ENCODE measurements at regions not wholly inside any gene's neighbourhood (a gene's known extent, or its start where the extent isn't known, plus 50 kb on each side); places are given as distances from the start of the nearest gene placed in this dataset.
"Not testable (repeated sequence)": the region's sequence is repeated elsewhere in the genome, so short reads cannot be mapped to it uniquely, and the experiment has no call there.

- Histone ChIP-seq H3K27ac (ENCODE audit: low read depth, low read length, severe bottlenecking) (no peak overlapping the region), H3K36me3 (ENCODE audit: control insufficient read depth, insufficient read depth, low read length) (no peaks in the 10 kb centered on the region), H3K4me3 (ENCODE audit: extremely low read depth, insufficient read depth, low read length, poor library complexity, severe bottlenecking) (no peak overlapping the region), H3K9me3 (ENCODE audit: control insufficient read depth, low read length) (no peaks in the 10 kb centered on the region), H3K4me1 (ENCODE audit: control insufficient read depth, insufficient read depth, low read length, poor library complexity, severe bottlenecking) (no peaks in the 10 kb centered on the region)
- WGBS, 2 experiments (ENCODE audit: insufficient coverage in 2 of 2) = 91 to 93% methylated on average over 3 to 4 of the region's 5 CpGs
Measured at GRCh38 chr9:117936185-117937130, 232.3 kb downstream of the TLR4 start.

GRCh38 chr9:117938086-117938485 is 233.9 kb downstream of the TLR4 start:
- H3K27ac ChIP-seq (ENCODE audit: low read depth, low read length, severe bottlenecking) = no peak overlapping the region
- 73% methylated on average over 2 of the region's 2 CpGs; no CpG with 5 or more reads in 1 of the 2 experiments for WGBS, 2 experiments (ENCODE audit: insufficient coverage in 2 of 2)
- no peaks in the 10 kb centered on the region for H3K9me3 ChIP-seq (ENCODE audit: control insufficient read depth, low read length)
- H3K4me3 ChIP-seq (ENCODE audit: extremely low read depth, insufficient read depth, low read length, poor library complexity, severe bottlenecking) = no peak overlapping the region
- no peaks in the 10 kb centered on the region for H3K36me3 ChIP-seq (ENCODE audit: control insufficient read depth, insufficient read depth, low read length)
- H3K4me1 ChIP-seq (ENCODE audit: control insufficient read depth, insufficient read depth, low read length, poor library complexity, severe bottlenecking) = no peaks in the 10 kb centered on the region

GRCh38 chr9:117938896-117939295 is 234.7 kb downstream of the TLR4 start:
- WGBS, 2 experiments (ENCODE audit: insufficient coverage in 2 of 2) = 83 to 100% methylated on average over 1 to 3 of the region's 4 CpGs
- no peaks in the 10 kb centered on the region for H3K36me3 ChIP-seq (ENCODE audit: control insufficient read depth, insufficient read depth, low read length)
- H3K27ac ChIP-seq (ENCODE audit: low read depth, low read length, severe bottlenecking) = no peak overlapping the region
- H3K9me3 ChIP-seq (ENCODE audit: control insufficient read depth, low read length) = no peaks in the 10 kb centered on the region
- no peaks in the 10 kb centered on the region for H3K4me1 ChIP-seq (ENCODE audit: control insufficient read depth, insufficient read depth, low read length, poor library complexity, severe bottlenecking)
- H3K4me3 ChIP-seq (ENCODE audit: extremely low read depth, insufficient read depth, low read length, poor library complexity, severe bottlenecking) = no peak overlapping the region

GRCh38 chr9:117944750-117945149 is 240.5 kb downstream of the TLR4 start:
- WGBS, 2 experiments (ENCODE audit: insufficient coverage in 2 of 2) = 100% methylated on average over 1 of the region's 3 CpGs
- not testable (repeated sequence) for H3K4me1 ChIP-seq (ENCODE audit: control insufficient read depth, insufficient read depth, low read length, poor library complexity, severe bottlenecking); H3K27ac ChIP-seq (ENCODE audit: low read depth, low read length, severe bottlenecking); H3K4me3 ChIP-seq (ENCODE audit: extremely low read depth, insufficient read depth, low read length, poor library complexity, severe bottlenecking); H3K36me3 ChIP-seq (ENCODE audit: control insufficient read depth, insufficient read depth, low read length); H3K9me3 ChIP-seq (ENCODE audit: control insufficient read depth, low read length)

GRCh38 chr9:117945286-117945685 is 241.1 kb downstream of the TLR4 start:
- no peaks in the 10 kb centered on the region for H3K36me3 ChIP-seq (ENCODE audit: control insufficient read depth, insufficient read depth, low read length)
- 67 to 86% methylated on average over 1 to 2 of the region's 4 CpGs for WGBS, 2 experiments (ENCODE audit: insufficient coverage in 2 of 2)
- H3K4me1 ChIP-seq (ENCODE audit: control insufficient read depth, insufficient read depth, low read length, poor library complexity, severe bottlenecking) = no peaks in the 10 kb centered on the region
- H3K4me3 ChIP-seq (ENCODE audit: extremely low read depth, insufficient read depth, low read length, poor library complexity, severe bottlenecking) = no peak overlapping the region
- no peaks in the 10 kb centered on the region for H3K9me3 ChIP-seq (ENCODE audit: control insufficient read depth, low read length)
- no peak overlapping the region for H3K27ac ChIP-seq (ENCODE audit: low read depth, low read length, severe bottlenecking)

- WGBS, 2 experiments (ENCODE audit: insufficient coverage in 2 of 2) = 100% methylated on average over 1 of the region's 7 CpGs; no CpG with 5 or more reads in 1 of the 2 experiments
- Histone ChIP-seq H3K36me3 (ENCODE audit: control insufficient read depth, insufficient read depth, low read length) (no peaks in the 10 kb centered on the region), H3K4me3 (ENCODE audit: extremely low read depth, insufficient read depth, low read length, poor library complexity, severe bottlenecking) (no peak overlapping the region), H3K4me1 (ENCODE audit: control insufficient read depth, insufficient read depth, low read length, poor library complexity, severe bottlenecking) (no peaks in the 10 kb centered on the region), H3K9me3 (ENCODE audit: control insufficient read depth, low read length) (no peaks in the 10 kb centered on the region), H3K27ac (ENCODE audit: low read depth, low read length, severe bottlenecking) (no peak overlapping the region)
Measured at GRCh38 chr9:117951127-117951526, 246.9 kb downstream of the TLR4 start.

GRCh38 chr9:117952581-117952980 is 248.4 kb downstream of the TLR4 start:
- H3K4me3 ChIP-seq (ENCODE audit: extremely low read depth, insufficient read depth, low read length, poor library complexity, severe bottlenecking) = no peak overlapping the region
- H3K27ac ChIP-seq (ENCODE audit: low read depth, low read length, severe bottlenecking) = no peak overlapping the region
- H3K36me3 ChIP-seq (ENCODE audit: control insufficient read depth, insufficient read depth, low read length) = no peaks in the 10 kb centered on the region
- 100% methylated on average over 1 of the region's 2 CpGs; no CpG with 5 or more reads in 1 of the 2 experiments for WGBS, 2 experiments (ENCODE audit: insufficient coverage in 2 of 2)
- no peaks in the 10 kb centered on the region for H3K4me1 ChIP-seq (ENCODE audit: control insufficient read depth, insufficient read depth, low read length, poor library complexity, severe bottlenecking)
- H3K9me3 ChIP-seq (ENCODE audit: control insufficient read depth, low read length) = no peaks in the 10 kb centered on the region

- no peaks in the 10 kb centered on the region for H3K36me3 ChIP-seq (ENCODE audit: control insufficient read depth, insufficient read depth, low read length)
- WGBS, 2 experiments (ENCODE audit: insufficient coverage in 2 of 2) = 92 to 100% methylated on average over 1 to 2 of the region's 2 CpGs
- H3K9me3 ChIP-seq (ENCODE audit: control insufficient read depth, low read length) = no peaks in the 10 kb centered on the region
- no peaks in the 10 kb centered on the region for H3K4me1 ChIP-seq (ENCODE audit: control insufficient read depth, insufficient read depth, low read length, poor library complexity, severe bottlenecking)
- H3K4me3 ChIP-seq (ENCODE audit: extremely low read depth, insufficient read depth, low read length, poor library complexity, severe bottlenecking) = no peak overlapping the region
- H3K27ac ChIP-seq (ENCODE audit: low read depth, low read length, severe bottlenecking) = no peak overlapping the region
Measured at GRCh38 chr9:117957267-117957666, 253.1 kb downstream of the TLR4 start.

- H3K9me3 ChIP-seq (ENCODE audit: control insufficient read depth, low read length) = no peaks in the 10 kb centered on the region
- 93 to 100% methylated on average over 2 of the region's 2 CpGs for WGBS, 2 experiments (ENCODE audit: insufficient coverage in 2 of 2)
- H3K4me3 ChIP-seq (ENCODE audit: extremely low read depth, insufficient read depth, low read length, poor library complexity, severe bottlenecking) = no peak overlapping the region
- H3K36me3 ChIP-seq (ENCODE audit: control insufficient read depth, insufficient read depth, low read length) = no peaks in the 10 kb centered on the region
- no peaks in the 10 kb centered on the region for H3K4me1 ChIP-seq (ENCODE audit: control insufficient read depth, insufficient read depth, low read length, poor library complexity, severe bottlenecking)
- H3K27ac ChIP-seq (ENCODE audit: low read depth, low read length, severe bottlenecking) = no peak overlapping the region
Measured at GRCh38 chr9:117958726-117959125, 254.5 kb downstream of the TLR4 start.

GRCh38 chr9:117963493-117964090 is 259.4 kb downstream of the TLR4 start:
- H3K36me3 ChIP-seq (ENCODE audit: control insufficient read depth, insufficient read depth, low read length) = no peaks in the 10 kb centered on the region

More at GRCh38 chr9:117963493-117964090, 259.4 kb downstream of the TLR4 start:
- no peak overlapping the region for H3K4me3 ChIP-seq (ENCODE audit: extremely low read depth, insufficient read depth, low read length, poor library complexity, severe bottlenecking)
- no peak overlapping the region for H3K27ac ChIP-seq (ENCODE audit: low read depth, low read length, severe bottlenecking)
- no peaks in the 10 kb centered on the region for H3K9me3 ChIP-seq (ENCODE audit: control insufficient read depth, low read length)
- no peaks in the 10 kb centered on the region for H3K4me1 ChIP-seq (ENCODE audit: control insufficient read depth, insufficient read depth, low read length, poor library complexity, severe bottlenecking)
- WGBS, 2 experiments (ENCODE audit: insufficient coverage in 2 of 2) = no CpG with 5 or more reads among the region's 1 CpG
